ENCODE measurements at regions not wholly inside any gene's neighbourhood (a gene's known extent, or its start where the extent isn't known, plus 50 kb on each side); places are given as distances from the start of the nearest gene placed in this dataset.

- Histone ChIP-seq H3K4me1 (ENCODE audit: control insufficient read depth in 1 of 2, extremely low read depth in 1 of 2, insufficient read depth in 2 of 2, low read length in 2 of 2) (no peaks in the 10 kb centered on the region), H3K4me3 (ENCODE audit: control insufficient read depth in 1 of 2, extremely low read depth in 1 of 2, low read length in 1 of 2) (no peak overlapping the region), H3K27me3 (replicated peaks in 1 of 2; ENCODE audit: control insufficient read depth in 2 of 2, extremely low read depth in 1 of 2, insufficient read depth in 2 of 2, low read length in 1 of 2) (no peaks in the 10 kb centered on the region), H3K9me3 (no peaks in the 10 kb centered on the region), H3K27ac (ENCODE audit: low read length) (no peak overlapping the region), H3K36me3 (ENCODE audit: control insufficient read depth in 2 of 2, extremely low read depth in 1 of 2, insufficient read depth in 1 of 2, low read length in 1 of 2) (no peaks in the 10 kb centered on the region)
- CTCF ChIA-PET = no interaction called here
- WGBS (ENCODE audit: insufficient coverage) = no CpG with 5 or more reads among the region's 2 CpGs
- Mint-ChIP-seq H3K27me3 (no peaks in the 10 kb centered on the region), H3K36me3 (no peaks in the 10 kb centered on the region), H3K4me3 (no peak overlapping the region), H3K27ac (no peak overlapping the region), H3K4me1 (no peaks in the 10 kb centered on the region), H3K9me3 (no peaks in the 10 kb centered on the region)
- DNase-seq (no peak), ATAC-seq (replicated peaks in 1 of 4) (no peak)
- POLR2A ChIA-PET = no interaction called here
These were observed 527.6 kb downstream of the SOX2 start for GRCh38 chr3:182239316-182239715.

- Mint-ChIP-seq H3K36me3 (no peaks in the 10 kb centered on the region), H3K27ac (no peak overlapping the region), H3K27me3 (peaks cover 0 to 5% of the 10 kb centered on the region in 2 donors), H3K9me3 (no peaks in the 10 kb centered on the region), H3K4me3 (no peak overlapping the region), H3K4me1 (no peaks in the 10 kb centered on the region)
- CTCF ChIA-PET = no interaction called here
- Histone ChIP-seq H3K27me3 (replicated peaks in 1 of 2; ENCODE audit: control insufficient read depth in 2 of 2, extremely low read depth in 1 of 2, insufficient read depth in 2 of 2, low read length in 1 of 2) (no peaks in the 10 kb centered on the region), H3K4me1 (ENCODE audit: control insufficient read depth in 1 of 2, extremely low read depth in 1 of 2, insufficient read depth in 2 of 2, low read length in 2 of 2) (no peaks in the 10 kb centered on the region), H3K4me3 (ENCODE audit: control insufficient read depth in 1 of 2, extremely low read depth in 1 of 2, low read length in 1 of 2) (no peak overlapping the region), H3K36me3 (ENCODE audit: control insufficient read depth in 2 of 2, extremely low read depth in 1 of 2, insufficient read depth in 1 of 2, low read length in 1 of 2) (no peaks in the 10 kb centered on the region), H3K9me3 (no peaks in the 10 kb centered on the region), H3K27ac (ENCODE audit: low read length) (no peak overlapping the region)
- DNase-seq = no peak
- no peak for ATAC-seq (replicated peaks in 1 of 4)
- no CpG with 5 or more reads among the region's 2 CpGs for WGBS (ENCODE audit: insufficient coverage)
- POLR2A ChIA-PET = no interaction called here
These were observed 528.7 kb downstream of the SOX2 start for GRCh38 chr3:182240474-182240873.

GRCh38 chr3:182241196-182241765 is 529.6 kb downstream of the SOX2 start:
- CTCF ChIA-PET = no interaction called here
- H3K4me3 Mint-ChIP-seq = no peak overlapping the region
- no peaks in the 10 kb centered on the region for H3K4me1 Mint-ChIP-seq
- H3K27me3 Mint-ChIP-seq = peaks cover 0 to 5% of the 10 kb centered on the region in 2 donors
- H3K36me3 ChIP-seq (ENCODE audit: control insufficient read depth in 2 of 2, extremely low read depth in 1 of 2, insufficient read depth in 1 of 2, low read length in 1 of 2) = no peaks in the 10 kb centered on the region
- no peak overlapping the region for H3K27ac ChIP-seq (ENCODE audit: low read length)
- H3K27ac Mint-ChIP-seq = no peak overlapping the region
- no peaks in the 10 kb centered on the region for H3K9me3 ChIP-seq
- POLR2A ChIA-PET = no interaction called here
- no peaks in the 10 kb centered on the region for H3K9me3 Mint-ChIP-seq
- DNase-seq (no peak), ATAC-seq (replicated peaks in 1 of 4) (no peak)
- H3K4me1 ChIP-seq (ENCODE audit: control insufficient read depth in 1 of 2, extremely low read depth in 1 of 2, insufficient read depth in 2 of 2, low read length in 2 of 2) = no peaks in the 10 kb centered on the region
- no peak overlapping the region for H3K4me3 ChIP-seq (ENCODE audit: control insufficient read depth in 1 of 2, extremely low read depth in 1 of 2, low read length in 1 of 2)
- no peaks in the 10 kb centered on the region for H3K27me3 ChIP-seq (replicated peaks in 1 of 2; ENCODE audit: control insufficient read depth in 2 of 2, extremely low read depth in 1 of 2, insufficient read depth in 2 of 2, low read length in 1 of 2)
- no CpG with 5 or more reads among the region's 8 CpGs for WGBS (ENCODE audit: insufficient coverage)
- H3K36me3 Mint-ChIP-seq = no peaks in the 10 kb centered on the region

GRCh38 chr3:182241766-182242488 is 530.2 kb downstream of the SOX2 start:
- Histone ChIP-seq H3K9me3 (no peaks in the 10 kb centered on the region), H3K4me1 (ENCODE audit: control insufficient read depth in 1 of 2, extremely low read depth in 1 of 2, insufficient read depth in 2 of 2, low read length in 2 of 2) (no peaks in the 10 kb centered on the region), H3K27ac (ENCODE audit: low read length) (no peak overlapping the region), H3K27me3 (replicated peaks in 1 of 2; ENCODE audit: control insufficient read depth in 2 of 2, extremely low read depth in 1 of 2, insufficient read depth in 2 of 2, low read length in 1 of 2) (no peaks in the 10 kb centered on the region), H3K4me3 (ENCODE audit: control insufficient read depth in 1 of 2, extremely low read depth in 1 of 2, low read length in 1 of 2) (no peak overlapping the region), H3K36me3 (ENCODE audit: control insufficient read depth in 2 of 2, extremely low read depth in 1 of 2, insufficient read depth in 1 of 2, low read length in 1 of 2) (no peaks in the 10 kb centered on the region)
- POLR2A ChIA-PET = interaction anchor here in 1 of 2 donors (0.6 kb wide), 1 partner anchor 289 kb away, joined by 3 read pairs; no protein-coding TSS in a partner anchor
- no peak overlapping the region for H3K4me3 Mint-ChIP-seq
- H3K9me3 Mint-ChIP-seq = peaks cover 0 to 4% (median 0%) of the 10 kb centered on the region in 3 donors
- peaks cover 0 to 5% of the 10 kb centered on the region in 2 donors for H3K27me3 Mint-ChIP-seq
- DNase-seq = no peak
- WGBS (ENCODE audit: insufficient coverage) = 63% methylated on average over 9 of the region's 15 CpGs
- no peak overlapping the region for H3K27ac Mint-ChIP-seq
- no peak for ATAC-seq (replicated peaks in 1 of 4)
- no peaks in the 10 kb centered on the region for H3K4me1 Mint-ChIP-seq
- H3K36me3 Mint-ChIP-seq = no peaks in the 10 kb centered on the region
- CTCF ChIA-PET = no interaction called here

GRCh38 chr3:182242489-182242942 is 530.8 kb downstream of the SOX2 start:
- Histone ChIP-seq H3K27ac (ENCODE audit: low read length) (no peak overlapping the region), H3K4me1 (ENCODE audit: control insufficient read depth in 1 of 2, extremely low read depth in 1 of 2, insufficient read depth in 2 of 2, low read length in 2 of 2) (no peaks in the 10 kb centered on the region), H3K9me3 (no peaks in the 10 kb centered on the region), H3K4me3 (ENCODE audit: control insufficient read depth in 1 of 2, extremely low read depth in 1 of 2, low read length in 1 of 2) (no peak overlapping the region), H3K27me3 (replicated peaks in 1 of 2; ENCODE audit: control insufficient read depth in 2 of 2, extremely low read depth in 1 of 2, insufficient read depth in 2 of 2, low read length in 1 of 2) (no peaks in the 10 kb centered on the region), H3K36me3 (ENCODE audit: control insufficient read depth in 2 of 2, extremely low read depth in 1 of 2, insufficient read depth in 1 of 2, low read length in 1 of 2) (no peaks in the 10 kb centered on the region)
- Mint-ChIP-seq H3K27me3 (peaks cover 0 to 5% of the 10 kb centered on the region in 2 donors), H3K27ac (no peak overlapping the region), H3K9me3 (peaks cover 0 to 5% (median 0%) of the 10 kb centered on the region in 3 donors), H3K36me3 (no peaks in the 10 kb centered on the region), H3K4me3 (no peak overlapping the region), H3K4me1 (no peaks in the 10 kb centered on the region)
- ChIA-PET CTCF (no interaction called here), POLR2A (interaction anchor here in 1 of 2 donors (0.6 kb wide), 1 partner anchor 290 kb away, joined by 3 read pairs; no protein-coding TSS in a partner anchor)
- ATAC-seq (replicated peaks in 1 of 4) (no peak), DNase-seq (no peak)

- Mint-ChIP-seq H3K9me3 (peaks cover 0 to 5% (median 0%) of the 10 kb centered on the region in 3 donors), H3K27ac (no peak overlapping the region), H3K4me3 (no peak overlapping the region), H3K27me3 (peaks cover 0 to 5% of the 10 kb centered on the region in 2 donors), H3K4me1 (no peaks in the 10 kb centered on the region), H3K36me3 (no peaks in the 10 kb centered on the region)
- no peak for DNase-seq
- Histone ChIP-seq H3K27ac (ENCODE audit: low read length) (no peak overlapping the region), H3K4me1 (ENCODE audit: control insufficient read depth in 1 of 2, extremely low read depth in 1 of 2, insufficient read depth in 2 of 2, low read length in 2 of 2) (no peaks in the 10 kb centered on the region), H3K36me3 (ENCODE audit: control insufficient read depth in 2 of 2, extremely low read depth in 1 of 2, insufficient read depth in 1 of 2, low read length in 1 of 2) (no peaks in the 10 kb centered on the region), H3K9me3 (no peaks in the 10 kb centered on the region), H3K4me3 (ENCODE audit: control insufficient read depth in 1 of 2, extremely low read depth in 1 of 2, low read length in 1 of 2) (no peak overlapping the region), H3K27me3 (replicated peaks in 1 of 2; ENCODE audit: control insufficient read depth in 2 of 2, extremely low read depth in 1 of 2, insufficient read depth in 2 of 2, low read length in 1 of 2) (no peaks in the 10 kb centered on the region)
- no CpG with 5 or more reads among the region's 1 CpG for WGBS (ENCODE audit: insufficient coverage)
- ATAC-seq (replicated peaks in 1 of 4) = no peak
- ChIA-PET CTCF (no interaction called here), POLR2A (no interaction called here)
These were observed 531.9 kb downstream of the SOX2 start for GRCh38 chr3:182243625-182244024.
